NT2/D1 (cell line): ENCODE measurements at regions not wholly inside any gene's neighbourhood (a gene's known extent, or its start where the extent isn't known, plus 50 kb on each side); places are given as distances from the start of the nearest gene placed in this dataset.

Experiments used
- DNase-seq: peaks from one replicate; pipeline ENCODE4 v3.0.0-alpha.2; 2011; ENCODE audit warnings: low read depth, low spot score
- H3K27me3 ChIP-seq: 2 replicates; pipeline ENCODE4 v1.6.0; 2011; ENCODE audit warnings: mild to moderate bottlenecking; ENCODE audit not compliant: insufficient read length, insufficient read depth
- H3K36me3 ChIP-seq: 2 replicates; pipeline ENCODE4 v1.6.1; 2011; ENCODE audit warnings: mild to moderate bottlenecking, low read length, mixed read lengths; ENCODE audit not compliant: insufficient read depth, insufficient read length
- H3K4me1 ChIP-seq: 2 replicates; pipeline ENCODE4 v1.5.1; 2011; ENCODE audit not compliant: insufficient read depth, insufficient read length
- H3K4me3 ChIP-seq: 2 replicates; pipeline ENCODE4 v1.5.1; 2011; ENCODE audit warnings: low read depth; ENCODE audit not compliant: insufficient read length
- H3K9ac ChIP-seq: 2 replicates; pipeline ENCODE4 v1.6.0; 2011; ENCODE audit warnings: low read depth; ENCODE audit not compliant: insufficient read length
- H3K9me3 ChIP-seq: 2 replicates; pipeline ENCODE4 v1.5.1; 2011; ENCODE audit warnings: mild to moderate bottlenecking, low read length; ENCODE audit not compliant: insufficient read depth
- SUZ12 ChIP-seq: IDR thresholded peaks from 2 replicates; pipeline ENCODE4 v1.6.1; 2011; ENCODE audit not compliant: insufficient read length, insufficient read depth; ENCODE audit errors: extremely low read depth
- YY1 ChIP-seq: IDR thresholded peaks from 2 replicates; pipeline ENCODE4 v1.6.1; 2011; ENCODE audit not compliant: insufficient read length, insufficient read depth
- ZNF274 ChIP-seq: IDR thresholded peaks from 2 replicates; pipeline ENCODE4 v1.6.1; 2011; ENCODE audit warnings: mild to moderate bottlenecking, low read depth, low read length

DNA sequence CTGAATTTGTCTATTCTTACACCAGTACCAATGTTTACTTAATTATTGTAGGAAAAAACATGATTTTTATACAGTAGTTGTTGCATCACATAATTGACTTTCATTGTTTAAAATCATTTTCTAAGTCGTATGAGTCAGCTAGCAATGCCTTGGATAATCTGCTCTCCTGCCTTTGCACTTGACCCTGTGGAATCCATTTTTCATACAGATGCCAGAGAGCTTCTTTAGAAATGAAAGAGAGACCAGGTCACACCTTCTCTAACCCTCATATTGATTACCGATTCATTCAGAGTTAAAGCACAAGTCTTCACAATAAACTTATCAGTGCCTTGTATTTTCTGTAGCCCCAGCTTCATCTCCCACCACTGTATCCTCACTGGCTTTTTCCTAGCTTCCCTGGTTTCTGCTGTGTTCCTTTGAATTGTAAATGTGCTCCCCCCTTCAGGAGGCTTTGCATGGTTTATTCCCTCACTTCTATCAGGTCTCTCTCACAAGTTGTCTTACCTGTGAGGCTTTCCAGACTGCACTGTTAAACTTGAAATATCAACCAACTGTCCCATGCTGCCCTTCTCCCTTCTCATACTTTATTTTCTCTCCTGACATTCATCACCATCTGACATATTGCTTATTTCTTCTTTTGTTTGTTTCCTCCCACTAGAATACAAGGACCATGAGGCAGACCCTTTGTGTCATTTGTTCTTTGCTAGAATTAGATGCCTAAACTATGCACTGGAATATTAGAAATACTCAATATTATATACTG, 662.0 kb upstream of the GBE1 start:
- H3K36me3 ChIP-seq, result no peaks in the 10 kb centered on the region
- H3K4me3 ChIP-seq, result no peak overlapping the region
- H3K27me3 ChIP-seq, result no peaks in the 10 kb centered on the region
- H3K9ac ChIP-seq, result no peak overlapping the region
- H3K9me3 ChIP-seq, result no peaks in the 10 kb centered on the region
- TF ChIP-seq ZNF274, result no peak
- no peak for TF ChIP-seq YY1
- TF ChIP-seq SUZ12, result no peak
- peak; percentile 30 for DNase-seq
- H3K4me1 ChIP-seq, result no peaks in the 10 kb centered on the region

DNA sequence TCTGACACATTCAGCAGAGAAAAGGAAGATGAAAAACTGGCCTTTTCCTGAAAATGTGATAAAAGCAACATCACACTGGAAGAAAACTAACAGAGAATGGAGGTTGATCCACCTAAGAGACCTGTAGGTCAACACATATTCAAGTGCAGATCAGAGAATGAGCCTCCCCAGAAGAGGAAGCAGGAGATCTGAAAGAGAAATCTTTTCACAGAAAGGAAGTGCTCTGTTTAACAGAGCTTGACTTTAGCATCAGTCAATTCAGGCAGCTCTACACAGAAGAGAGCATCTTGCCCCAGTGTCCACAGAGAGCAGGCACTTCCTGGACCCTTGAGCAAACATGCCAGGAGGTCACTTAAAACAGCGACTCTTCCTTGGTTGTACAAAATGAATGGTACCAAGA, 655.4 kb upstream of the GBE1 start:
- Histone ChIP-seq H3K4me3 (no peak overlapping the region), H3K9ac (no peak overlapping the region), H3K27me3 (no peaks in the 10 kb centered on the region), H3K9me3 (no peaks in the 10 kb centered on the region), H3K36me3 (no peaks in the 10 kb centered on the region), H3K4me1 (no peaks in the 10 kb centered on the region)
- DNase-seq, result no peak
- TF ChIP-seq ZNF274 (no peak), SUZ12 (no peak), YY1 (no peak)

DNA sequence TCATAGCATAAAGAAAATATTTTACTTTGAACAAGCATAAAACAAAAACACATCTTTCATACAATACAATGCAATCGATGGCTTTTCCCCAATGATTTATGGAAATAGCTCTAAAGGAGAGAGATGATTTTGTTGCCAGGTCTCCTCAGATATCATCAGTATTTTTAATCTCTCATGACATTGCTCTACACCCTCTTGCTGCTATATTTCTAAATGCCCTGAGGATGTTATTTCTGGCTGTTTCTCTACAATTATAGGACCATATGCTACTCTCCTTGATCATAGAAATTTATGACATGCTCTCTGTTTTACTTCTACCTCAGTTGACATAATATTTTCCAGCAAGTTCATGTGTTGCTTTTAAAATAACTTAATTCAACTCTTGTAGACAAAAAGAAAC, 654.9 kb upstream of the GBE1 start:
- Histone ChIP-seq H3K36me3 (no peaks in the 10 kb centered on the region), H3K9me3 (no peaks in the 10 kb centered on the region), H3K4me3 (no peak overlapping the region), H3K27me3 (no peaks in the 10 kb centered on the region), H3K4me1 (no peaks in the 10 kb centered on the region), H3K9ac (no peak overlapping the region)
- no peak for TF ChIP-seq SUZ12
- no peak for TF ChIP-seq YY1
- TF ChIP-seq ZNF274, result no peak
- no peak for DNase-seq

DNA sequence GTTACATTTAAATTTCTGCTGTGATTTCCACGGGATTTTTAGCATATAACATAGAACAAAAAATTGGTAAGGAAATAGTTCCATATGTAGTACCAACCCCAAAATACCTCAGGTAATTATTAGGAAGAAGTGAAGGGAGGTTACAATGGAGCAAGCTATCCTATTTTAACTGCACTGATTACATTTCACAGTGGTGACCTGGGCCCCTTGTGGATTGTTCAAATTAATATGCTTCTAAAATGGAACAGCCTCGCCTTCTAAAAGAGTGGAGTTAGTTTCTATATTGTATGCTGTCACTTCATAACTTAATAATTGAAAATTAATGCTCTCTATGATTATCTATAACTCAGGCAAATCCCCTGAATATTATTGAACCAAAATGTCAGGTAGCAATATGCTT, 651.7 kb upstream of the GBE1 start:
- no peak for DNase-seq
- Histone ChIP-seq H3K4me1 (no peaks in the 10 kb centered on the region), H3K4me3 (no peak overlapping the region), H3K9me3 (no peaks in the 10 kb centered on the region), H3K9ac (no peak overlapping the region), H3K36me3 (no peaks in the 10 kb centered on the region), H3K27me3 (no peaks in the 10 kb centered on the region)
- TF ChIP-seq SUZ12 (no peak), YY1 (no peak), ZNF274 (no peak)

DNA sequence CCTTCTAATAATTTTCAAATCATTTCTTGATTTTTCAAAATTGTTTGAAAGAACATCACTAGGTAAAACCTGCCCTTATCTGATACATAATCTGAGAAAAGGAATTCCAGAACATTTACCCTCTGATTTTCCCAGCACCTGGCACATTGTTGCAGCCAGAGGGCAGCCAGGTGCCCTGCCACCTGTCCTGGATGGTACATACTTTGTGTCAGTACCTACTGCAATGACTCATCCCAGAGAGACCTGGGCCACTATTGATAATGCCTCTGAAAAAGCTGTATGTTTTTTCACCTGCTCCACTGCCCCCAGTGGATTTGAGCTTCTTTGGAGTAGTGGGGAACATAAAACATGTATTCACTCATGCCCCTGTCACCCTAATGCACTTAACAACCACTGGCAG, 648.9 kb upstream of the GBE1 start:
- peaks cover 3% of the 10 kb centered on the region for H3K4me1 ChIP-seq
- H3K36me3 ChIP-seq, result no peaks in the 10 kb centered on the region
- H3K9ac ChIP-seq, result no peak overlapping the region
- TF ChIP-seq ZNF274 (no peak), YY1 (no peak), SUZ12 (no peak)
- no peaks in the 10 kb centered on the region for H3K27me3 ChIP-seq
- no peak for DNase-seq
- no peaks in the 10 kb centered on the region for H3K9me3 ChIP-seq
- H3K4me3 ChIP-seq, result no peak overlapping the region

DNA sequence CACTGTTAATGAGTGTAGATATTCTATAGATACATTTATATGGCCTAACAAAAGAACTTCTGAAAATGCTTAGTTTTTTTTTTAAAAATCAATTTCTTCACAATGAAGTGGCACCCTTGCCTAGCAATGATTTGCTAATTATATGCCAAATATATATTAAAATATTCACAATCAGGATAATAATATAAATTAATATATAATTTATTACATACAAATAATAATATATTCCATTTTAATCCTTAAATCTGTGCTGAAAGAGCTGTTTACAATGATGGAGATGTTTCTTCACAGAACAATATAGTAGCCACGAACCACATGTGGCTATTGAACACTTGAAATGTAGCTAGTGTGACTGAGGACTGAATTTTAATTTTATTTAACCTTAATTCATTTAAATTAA, 648.4 kb upstream of the GBE1 start:
- no peaks in the 10 kb centered on the region for H3K36me3 ChIP-seq
- H3K4me1 ChIP-seq, result peaks cover 3% of the 10 kb centered on the region
- H3K9ac ChIP-seq, result no peak overlapping the region
- no peaks in the 10 kb centered on the region for H3K27me3 ChIP-seq
- TF ChIP-seq YY1 (no peak), SUZ12 (no peak), ZNF274 (no peak)
- H3K4me3 ChIP-seq, result no peak overlapping the region
- H3K9me3 ChIP-seq, result no peaks in the 10 kb centered on the region
- DNase-seq, result no peak

DNA sequence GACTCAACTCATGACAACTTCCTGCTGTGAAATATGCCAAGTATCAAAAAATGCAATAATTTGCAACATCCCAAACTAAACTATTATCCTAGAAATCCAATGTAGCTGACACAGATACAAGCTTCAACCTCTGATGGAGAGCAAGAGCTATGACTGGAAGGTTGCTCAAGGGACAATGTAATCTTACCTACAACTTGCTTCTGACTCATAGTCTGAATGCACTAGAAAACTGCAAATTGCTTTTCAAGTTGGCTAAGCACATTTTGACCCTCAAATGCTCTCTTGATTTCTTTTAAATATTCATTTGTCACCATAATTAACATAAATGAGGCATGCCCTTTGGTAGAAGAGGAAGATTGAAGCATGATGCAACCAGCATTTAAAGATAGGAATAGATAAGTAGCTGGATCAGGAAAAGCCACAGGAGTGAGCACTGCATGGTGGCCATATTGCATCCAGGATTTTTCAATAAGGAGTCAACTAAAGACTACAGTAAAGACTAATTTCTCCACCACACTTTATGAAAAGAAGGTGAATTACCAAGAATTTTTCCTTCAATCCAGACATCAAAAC, 630.8 kb upstream of the GBE1 start:
- Histone ChIP-seq H3K9ac (no peak overlapping the region), H3K36me3 (no peaks in the 10 kb centered on the region), H3K4me1 (no peaks in the 10 kb centered on the region), H3K27me3 (no peaks in the 10 kb centered on the region), H3K9me3 (no peaks in the 10 kb centered on the region), H3K4me3 (no peak overlapping the region)
- no peak for TF ChIP-seq YY1
- TF ChIP-seq ZNF274, result no peak
- no peak for TF ChIP-seq SUZ12
- DNase-seq, result no peak

DNA sequence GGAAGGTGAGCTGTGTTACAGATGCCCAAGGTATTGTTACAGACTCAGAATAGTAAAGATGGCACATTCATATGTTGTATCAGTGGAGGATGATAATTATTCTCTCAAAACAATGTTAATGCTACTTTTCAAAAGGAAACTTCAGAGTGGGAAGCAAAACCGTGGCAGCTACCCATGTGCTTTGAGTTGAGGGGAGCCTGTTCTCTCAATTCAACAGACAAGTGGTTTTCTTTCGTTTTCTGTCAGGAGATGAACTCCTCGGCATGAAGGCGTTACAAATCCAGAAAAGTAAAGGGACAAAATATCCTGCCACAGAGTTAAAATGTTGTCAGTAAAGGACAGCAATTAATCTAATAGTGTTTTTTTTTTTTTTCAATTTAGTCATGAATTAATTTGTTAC, 629.4 kb upstream of the GBE1 start:
- no peaks in the 10 kb centered on the region for H3K4me1 ChIP-seq
- no peak for TF ChIP-seq SUZ12
- no peak for TF ChIP-seq ZNF274
- no peak for TF ChIP-seq YY1
- H3K4me3 ChIP-seq, result no peak overlapping the region
- H3K9ac ChIP-seq, result no peak overlapping the region
- no peaks in the 10 kb centered on the region for H3K9me3 ChIP-seq
- no peaks in the 10 kb centered on the region for H3K27me3 ChIP-seq
- H3K36me3 ChIP-seq, result no peaks in the 10 kb centered on the region
- DNase-seq, result no peak
